SHP77 (cell line): ENCODE measurements at regions not wholly inside any gene's neighbourhood (a gene's known extent, or its start where the extent isn't known, plus 50 kb on each side); places are given as distances from the start of the nearest gene placed in this dataset.

Experiments used
- DNase-seq, 2 experiments: peaks; one replicate each; lab custom pipeline; 2025; lab: John Stamatoyannopoulos, UW

DNA sequence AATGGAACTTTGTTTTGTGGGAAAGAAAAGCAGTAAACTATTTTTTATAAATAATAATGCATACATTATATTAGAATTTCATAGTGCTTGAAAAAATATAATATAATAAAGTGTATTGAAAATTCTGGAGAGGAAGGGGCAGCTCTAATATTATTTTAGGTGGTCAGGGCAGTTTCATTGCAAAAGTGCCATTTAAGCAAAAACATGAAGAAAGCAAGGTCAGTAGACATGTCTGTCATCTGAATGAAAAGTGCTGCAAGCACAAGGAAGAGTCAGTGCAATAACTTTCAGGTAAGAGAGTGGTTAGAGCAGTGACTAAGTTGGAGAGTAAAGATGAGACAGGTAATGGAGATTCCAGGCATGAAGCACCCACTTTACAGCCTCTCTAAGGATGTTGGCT lies 435.6 kb upstream of the REG3G start:
- DNase-seq = no peak

DNA sequence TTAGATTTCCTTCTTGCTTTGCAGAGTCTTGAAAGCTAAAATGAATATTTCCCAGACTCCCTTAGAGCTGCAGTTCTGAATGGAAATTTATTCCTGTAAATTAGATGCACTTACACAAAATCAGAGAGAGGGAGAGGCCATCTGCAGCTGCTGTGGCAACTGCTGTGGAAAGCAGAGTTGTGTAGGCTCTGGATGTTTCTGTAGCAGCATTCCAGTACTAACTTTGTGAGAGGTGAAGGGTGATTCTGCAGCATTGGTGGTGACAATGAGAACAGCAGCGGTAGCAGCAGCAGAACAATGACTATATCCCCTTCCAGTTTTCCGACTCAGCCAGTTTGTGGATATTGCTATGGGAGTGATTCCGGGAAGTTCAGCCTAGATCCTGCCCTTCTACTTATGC lies 433.0 kb upstream of the REG3G start:
- no peak for DNase-seq

DNA sequence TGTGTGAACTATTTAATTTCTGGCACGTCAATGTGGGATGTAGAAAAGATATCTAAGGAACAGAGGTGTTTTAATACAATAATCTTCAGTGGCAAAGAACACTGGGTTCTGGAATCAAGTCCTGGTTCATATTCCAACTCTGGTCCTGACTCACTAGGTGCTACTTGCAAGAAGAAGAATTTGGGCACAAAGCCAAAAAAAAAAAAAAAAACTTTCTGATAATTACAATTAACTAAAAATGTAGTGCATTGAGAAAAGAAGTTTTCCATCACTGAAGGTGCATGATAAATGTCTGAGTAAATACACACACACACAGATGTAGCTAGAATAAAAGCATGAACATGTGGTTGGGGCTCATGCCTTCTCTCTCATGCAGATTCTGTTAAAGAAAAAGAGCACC lies 424.4 kb upstream of the REG3G start:
- no peak for DNase-seq

DNA sequence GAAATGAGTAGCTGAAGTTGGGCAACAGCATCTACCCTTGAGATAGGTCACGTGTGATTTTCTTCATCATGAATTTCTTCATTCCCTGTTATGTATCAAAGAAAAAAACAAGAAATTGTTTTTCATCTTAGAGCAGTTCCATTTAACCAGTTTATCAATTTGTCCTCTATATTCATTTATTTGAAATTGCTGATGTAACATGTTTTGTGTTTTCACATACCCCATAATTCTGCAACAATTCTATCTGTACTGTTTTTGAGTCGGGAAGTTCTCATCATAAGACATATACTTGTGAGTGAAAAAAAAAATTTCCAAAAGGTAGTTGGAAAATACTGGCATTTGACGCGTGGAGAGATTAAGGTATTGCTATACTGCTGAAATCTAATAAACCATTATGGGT lies 422.6 kb upstream of the REG3G start:
- no peak for DNase-seq

DNA sequence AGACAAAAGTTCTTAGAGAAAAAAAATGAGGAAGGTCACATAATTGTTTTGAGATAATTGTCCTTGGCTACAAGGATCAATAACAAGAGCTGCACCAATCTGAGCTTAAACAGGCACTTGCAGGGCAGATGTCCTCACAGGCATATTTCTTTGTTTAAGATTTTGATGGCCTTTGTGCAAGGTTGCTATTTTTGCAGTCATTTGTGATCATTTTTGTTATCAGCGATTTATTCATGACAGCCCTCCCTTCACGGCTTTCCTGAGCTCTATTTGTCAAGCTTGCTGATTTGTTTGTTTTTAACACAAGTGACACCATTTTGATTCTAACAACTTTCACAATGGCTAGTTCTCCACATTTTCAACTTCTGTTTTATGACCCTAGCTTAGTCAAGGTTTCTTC lies 418.6 kb upstream of the REG3G start:
- DNase-seq = no peak

DNA sequence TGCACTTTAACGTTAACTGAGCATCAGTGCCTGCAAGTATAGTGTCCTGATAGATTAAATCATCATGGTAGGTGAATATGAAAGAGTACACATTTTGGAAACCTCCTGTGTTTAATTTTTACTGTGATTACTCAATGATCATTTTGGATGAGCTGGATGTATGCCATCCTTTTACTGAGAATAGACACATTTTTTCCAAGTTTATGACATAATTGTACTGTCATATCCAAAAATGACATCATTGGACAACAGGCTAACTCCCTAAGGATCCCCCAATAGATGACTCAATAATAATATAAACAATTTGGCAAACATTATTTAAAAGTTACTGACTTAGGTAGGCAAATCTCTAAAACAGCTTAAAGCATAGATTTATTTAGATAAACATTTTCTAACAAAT lies 410.8 kb upstream of the REG3G start:
- DNase-seq = no peak

DNA sequence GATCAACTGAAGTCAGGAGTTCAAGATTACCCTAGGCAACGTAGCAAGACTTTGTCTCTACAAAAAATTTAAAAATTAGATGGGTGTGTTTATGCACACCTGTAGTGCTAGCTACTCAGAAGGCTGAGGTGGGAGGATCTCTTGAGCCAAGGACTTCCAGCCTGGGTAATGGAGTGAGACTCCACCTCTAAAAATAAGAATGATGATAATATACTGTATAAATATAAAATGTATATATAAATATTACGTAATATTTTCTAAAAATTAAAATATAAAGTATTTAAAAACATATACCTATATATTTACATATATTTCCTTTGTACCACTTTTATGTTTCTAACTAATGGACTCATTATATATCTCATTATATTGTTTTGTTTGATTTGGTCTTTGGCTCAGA lies 409.5 kb upstream of the REG3G start:
- no peak for DNase-seq

DNA sequence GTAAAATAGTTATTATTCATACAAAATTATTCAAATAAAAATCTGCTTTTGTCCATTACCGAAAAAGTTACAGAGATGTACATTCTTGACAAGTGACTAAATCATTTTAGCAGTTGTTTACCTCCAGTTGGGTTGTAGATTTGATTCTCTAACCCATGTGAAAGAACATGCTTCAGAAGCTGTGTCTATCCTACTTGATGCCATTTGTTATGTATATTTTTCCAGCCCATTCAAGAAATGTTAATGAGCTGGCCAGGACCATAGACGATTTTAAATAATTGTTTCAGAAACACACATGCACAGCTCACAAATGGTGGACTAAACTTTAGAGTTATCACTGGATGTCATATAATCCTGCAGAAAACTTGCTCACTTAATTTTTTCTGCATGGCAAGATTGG lies 391.1 kb upstream of the REG3G start:
- DNase-seq = no peak

DNA sequence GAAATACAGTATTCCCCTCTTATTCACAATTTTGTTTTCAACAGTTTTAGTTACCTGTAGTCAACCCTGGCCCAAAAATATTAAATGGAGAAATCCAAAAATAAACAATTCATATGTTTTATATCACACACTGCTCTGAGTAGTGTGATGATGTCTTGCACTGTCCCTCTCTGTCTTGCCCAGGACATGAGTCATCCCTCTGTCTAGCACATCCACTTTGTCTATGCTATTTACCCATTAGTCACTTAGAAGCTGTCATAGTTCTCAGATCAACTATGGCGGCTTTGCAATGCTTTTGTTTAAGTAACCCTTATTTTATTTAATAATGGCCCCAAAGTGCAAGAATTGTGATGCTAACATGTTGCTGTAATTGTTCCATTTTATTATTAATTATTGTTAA lies 380.6 kb upstream of the REG3G start:
- DNase-seq = peak in 1 of 2 experiments; percentile 3

DNA sequence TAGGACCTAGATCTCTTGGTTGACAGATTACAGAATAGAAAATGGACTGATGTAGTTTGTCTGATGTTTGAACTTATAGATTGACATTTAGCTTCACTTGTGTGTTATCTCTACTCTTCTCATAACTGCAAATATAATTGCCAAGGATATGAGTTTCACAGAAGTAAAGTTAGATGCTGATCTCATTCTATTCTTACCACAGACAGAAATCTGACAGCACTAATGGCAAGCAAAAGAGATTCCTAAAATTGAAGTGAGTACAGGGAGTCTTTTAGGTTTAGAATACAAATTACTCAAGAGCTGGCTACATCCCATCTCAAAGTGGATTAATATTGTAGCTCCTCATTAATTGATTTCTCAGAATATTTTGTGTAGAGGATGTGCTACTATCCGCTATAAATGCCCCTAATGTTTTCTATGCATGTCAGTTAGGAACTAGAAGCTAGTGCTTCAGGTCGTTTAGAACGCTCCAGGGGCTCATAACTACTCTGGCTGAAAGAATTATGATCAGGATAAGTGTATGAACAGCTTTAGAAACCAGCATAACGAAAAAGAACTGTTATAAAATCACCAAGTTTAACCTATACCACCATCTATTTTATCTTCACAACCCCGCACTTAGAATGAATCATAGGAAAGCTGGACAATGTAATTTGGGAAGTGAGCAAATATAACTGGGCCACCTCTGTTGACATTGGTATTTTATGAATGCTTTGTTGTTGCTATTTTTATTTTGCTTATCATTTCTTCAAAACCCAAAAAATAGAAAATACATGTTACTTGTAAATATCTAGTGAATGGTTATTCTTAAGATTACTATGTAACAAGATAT lies 378.8 kb upstream of the REG3G start:
- DNase-seq = no peak

DNA sequence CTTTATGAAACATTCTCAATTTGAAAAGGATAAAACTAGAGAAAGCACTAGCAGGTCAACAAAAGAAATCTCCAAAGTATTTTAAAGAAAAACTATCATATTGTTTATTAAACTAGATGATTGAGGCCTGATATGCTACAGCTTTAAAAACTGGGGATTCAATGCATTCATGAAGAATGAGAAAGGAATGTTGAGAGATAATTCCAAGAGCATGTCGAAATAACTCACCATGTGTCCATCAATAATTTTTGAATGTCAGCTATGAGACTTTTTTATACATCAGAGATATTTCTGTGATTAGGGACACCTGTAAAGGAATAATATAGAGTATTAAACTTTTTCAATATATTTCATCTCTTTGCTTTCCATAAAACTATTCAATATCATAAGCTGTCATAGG lies 376.9 kb upstream of the REG3G start:
- DNase-seq = no peak

DNA sequence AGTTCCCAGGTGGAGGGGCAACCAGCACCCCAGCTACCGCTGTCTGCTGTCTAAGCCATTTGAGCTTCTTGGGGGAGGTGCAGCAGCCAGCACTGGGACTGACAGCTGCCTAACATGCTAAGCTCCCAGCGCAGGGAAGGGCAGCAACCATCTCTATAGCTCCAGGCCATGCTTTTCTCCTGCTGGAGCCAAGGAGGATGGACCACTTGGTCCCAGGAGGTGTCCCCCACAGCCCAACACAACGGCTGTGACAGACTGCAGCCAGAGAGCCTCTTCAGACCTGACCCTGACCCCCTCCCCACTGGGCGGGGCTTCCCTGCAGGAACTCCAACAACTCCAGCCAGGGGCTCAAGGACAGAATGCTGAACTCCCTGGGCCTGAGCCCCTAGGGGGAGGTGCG lies 370.6 kb upstream of the REG3G start:
- DNase-seq = no peak

DNA sequence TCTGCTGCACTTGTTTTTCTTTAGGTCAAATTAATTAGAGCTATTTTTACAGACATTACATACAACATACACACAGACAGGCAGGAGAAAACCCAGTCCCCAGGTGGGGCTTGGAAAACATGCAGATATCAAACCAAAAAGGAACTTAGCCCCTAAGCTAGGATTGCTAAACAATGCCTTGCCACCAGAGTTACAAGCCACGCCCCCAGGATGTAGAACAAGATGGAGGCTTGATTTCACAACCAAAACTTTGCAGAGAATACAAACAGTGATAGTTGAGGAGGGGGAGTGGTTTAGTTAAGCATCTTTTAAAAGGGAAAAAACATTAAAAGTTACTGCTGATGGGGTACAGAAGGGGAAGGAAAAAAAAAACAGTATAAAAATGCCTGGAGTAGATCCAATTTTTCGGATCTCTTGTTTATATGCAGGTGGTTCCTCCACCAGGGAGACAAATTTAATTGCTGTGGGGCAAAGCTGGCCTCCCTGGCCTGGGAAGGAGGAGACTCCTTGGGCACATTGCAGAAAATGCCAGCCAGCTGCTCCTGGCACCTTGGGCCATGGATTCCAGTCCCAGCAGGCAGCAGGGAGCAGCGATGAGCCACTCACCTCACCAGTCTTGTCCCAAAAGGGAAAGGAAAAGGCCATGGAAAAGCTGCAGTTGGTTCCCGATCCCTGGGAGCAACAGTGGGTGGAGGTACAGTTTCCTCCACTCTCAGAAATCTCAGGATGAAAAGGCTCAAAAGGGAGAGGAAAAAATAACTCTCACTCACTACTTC lies 348.4 kb upstream of the REG3G start:
- DNase-seq = peak in 1 of 2 experiments; percentile 3

DNA sequence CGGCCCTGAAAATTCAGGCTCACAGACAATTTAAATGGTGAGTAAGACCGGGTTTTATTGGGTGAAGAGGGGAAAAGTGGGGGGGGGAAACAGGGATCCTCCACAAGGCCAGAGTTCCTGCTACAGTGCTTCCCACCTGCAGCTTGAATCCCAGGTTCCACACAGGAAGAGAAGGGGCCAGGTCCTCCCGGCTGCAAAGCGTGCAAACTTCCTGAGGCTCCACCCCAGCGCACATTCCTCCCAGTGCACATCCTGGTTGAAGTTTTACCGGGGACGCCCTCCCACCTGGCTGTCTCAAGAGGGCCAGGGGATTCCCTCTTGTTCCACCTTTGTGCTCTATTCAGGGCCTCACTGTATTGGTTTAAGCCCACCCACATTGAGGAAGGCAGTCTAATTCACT lies 347.7 kb upstream of the REG3G start:
- DNase-seq = no peak

DNA sequence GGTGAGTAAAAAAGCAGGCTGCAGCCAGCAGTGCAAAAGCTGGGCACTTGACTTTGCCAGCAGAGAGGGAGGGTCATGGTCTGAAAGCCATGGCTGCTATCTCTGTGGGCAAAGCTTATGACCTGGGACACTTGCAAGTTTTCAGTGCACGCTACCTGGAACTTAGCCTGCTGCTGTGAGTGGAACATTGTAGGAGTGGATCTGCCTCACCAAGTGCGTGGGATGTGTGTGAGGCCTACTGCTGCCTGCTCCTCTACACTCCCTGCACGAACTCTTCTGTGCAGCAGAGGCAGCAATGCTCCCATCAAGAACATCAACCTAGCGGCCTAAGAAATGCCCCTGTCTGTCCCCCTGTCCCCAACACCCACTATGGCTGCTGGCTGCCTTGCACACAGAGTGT lies 344.1 kb upstream of the REG3G start:
- DNase-seq = no peak

DNA sequence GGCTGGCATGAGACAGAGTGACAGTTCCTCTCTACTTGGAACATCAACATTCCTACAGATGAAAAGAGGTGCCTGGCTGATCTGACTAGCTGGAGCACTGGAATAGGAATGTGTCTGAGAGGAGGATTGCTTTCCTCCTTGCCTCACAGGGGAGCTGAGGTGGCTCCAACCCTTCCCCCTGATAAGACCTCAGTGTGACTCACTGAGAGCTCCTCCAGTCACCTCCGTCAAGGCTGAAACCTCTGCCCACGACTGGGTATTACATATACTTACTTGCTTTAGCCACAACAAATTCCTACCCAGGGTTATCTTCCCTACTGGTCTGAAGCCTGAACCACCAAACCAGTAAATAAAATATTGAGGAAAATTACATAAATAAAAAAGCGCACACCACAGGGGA lies 342.7 kb upstream of the REG3G start:
- no peak for DNase-seq

DNA sequence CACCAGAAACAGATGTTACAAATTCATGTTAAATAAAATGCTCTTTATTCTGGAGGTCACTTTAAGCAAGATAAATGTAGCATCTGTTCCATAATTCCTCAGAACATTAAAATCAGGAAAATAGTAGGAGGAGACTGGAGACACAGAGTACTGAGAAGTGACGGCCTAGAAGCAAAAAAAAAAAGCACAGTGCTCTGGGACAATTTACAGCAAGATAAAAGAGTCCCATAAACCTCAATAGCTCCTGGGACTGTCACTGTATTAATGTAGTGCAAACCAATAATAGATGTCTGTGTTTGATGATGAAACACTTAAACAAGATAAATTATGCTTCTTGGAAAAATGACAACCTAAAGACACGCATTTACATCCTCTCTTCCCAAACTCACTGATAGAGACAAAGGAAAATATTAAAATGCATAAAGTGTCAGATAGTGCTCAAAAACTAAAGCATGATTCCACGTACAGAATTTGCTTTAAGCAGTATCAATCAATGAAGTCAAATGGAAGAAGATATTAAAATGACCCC lies 338.8 kb upstream of the REG3G start:
- DNase-seq = no peak

DNA sequence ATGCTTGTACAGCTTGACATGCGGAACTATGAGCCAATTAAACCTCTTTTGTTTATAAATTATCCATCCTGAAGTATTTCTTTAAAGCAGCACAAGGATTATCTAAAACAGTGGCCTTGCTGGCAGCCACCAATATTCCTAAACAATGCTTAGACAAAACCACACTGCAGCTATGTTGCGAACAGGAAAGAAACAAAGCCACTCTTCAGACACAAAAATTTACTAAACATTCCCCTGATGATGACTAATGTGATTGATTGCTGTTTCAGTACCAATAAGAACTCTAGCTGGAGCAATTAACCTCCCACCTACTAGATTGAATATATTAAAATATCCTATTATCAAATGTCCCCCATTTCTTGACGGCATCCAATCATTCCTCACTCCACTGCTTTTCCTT lies 325.8 kb upstream of the REG3G start:
- no peak for DNase-seq

DNA sequence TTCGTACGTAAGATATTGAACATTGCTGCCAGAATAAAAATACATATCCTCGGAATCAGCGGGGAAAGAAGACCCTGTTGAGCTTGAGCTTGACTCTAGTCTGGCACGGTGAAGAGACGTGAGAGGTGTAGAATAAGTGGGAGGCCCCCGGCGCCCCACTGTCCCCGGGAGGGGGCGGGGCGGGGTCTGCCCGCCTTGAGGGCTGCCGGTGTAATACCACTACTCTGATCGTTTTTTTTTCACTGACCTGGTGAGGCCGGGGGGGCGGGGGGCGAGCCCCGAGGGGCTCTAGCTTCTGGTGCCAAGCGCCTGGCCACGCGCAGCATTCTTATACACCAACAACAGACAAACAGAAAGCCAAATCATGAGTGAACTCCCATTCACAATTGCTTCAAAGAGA lies 324.0 kb upstream of the REG3G start:
- DNase-seq = no peak

DNA sequence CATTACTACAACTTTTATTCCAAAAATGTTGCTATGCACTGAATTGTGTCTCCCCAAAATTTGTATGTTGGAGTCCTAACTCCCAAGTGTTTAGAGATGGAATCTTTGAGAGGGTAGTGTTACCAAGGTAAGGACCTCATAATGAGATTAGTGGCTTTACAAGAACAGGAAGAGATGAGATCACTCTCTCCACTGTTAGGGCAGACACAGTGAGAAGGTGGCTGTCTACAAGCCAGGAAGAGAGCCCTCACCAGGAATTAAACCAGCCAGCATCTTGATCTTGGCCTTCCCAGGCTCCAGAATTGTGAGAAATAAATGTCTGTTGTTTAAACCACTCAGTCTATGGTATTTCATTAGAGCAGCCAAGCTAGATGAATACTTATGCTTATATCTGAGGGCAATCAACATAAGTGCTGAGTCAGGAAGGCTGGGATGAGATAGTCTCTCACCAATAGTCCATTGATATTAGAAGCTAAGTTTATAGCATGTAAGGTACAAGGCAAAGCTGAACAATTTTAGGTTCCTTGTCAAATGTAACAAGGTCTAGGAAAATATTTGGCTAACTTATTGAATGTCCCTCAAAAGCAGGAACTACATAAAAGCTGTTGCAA lies 317.6 kb upstream of the REG3G start:
- no peak for DNase-seq

DNA sequence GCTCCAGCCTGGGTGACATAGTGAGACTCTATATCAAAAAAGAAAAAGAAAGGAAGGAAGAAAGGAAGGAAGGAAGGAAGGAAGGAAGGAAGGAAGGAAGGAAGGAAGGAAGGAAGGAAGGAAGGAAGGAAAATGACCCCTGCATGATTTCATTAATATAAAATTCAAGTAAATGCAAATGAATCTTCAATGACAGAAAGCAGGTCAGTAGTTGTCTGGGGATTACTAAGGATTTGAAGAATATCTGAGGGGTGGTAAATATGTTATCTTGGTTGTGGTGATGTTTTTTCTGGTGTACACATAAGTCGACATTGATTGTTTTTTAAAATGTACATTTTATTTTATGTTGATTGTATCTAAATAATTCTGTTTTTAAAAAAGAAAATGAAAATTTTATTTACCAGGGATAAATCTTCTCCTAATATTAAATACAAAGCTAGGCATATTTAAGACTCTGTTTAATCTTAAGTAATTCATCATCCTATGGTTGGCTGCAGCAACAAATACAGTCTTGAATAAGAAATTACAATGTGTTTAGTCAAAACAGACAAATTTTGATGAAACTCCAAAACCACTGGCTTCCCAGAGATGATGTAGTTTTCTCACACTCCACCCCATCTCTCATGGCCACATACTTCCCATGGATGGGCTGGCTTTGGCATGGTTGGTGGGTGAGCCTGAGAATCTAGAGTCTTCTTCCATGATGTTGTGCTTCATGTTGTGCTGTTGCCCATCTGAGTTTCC lies 314.7 kb upstream of the REG3G start:
- DNase-seq = no peak

DNA sequence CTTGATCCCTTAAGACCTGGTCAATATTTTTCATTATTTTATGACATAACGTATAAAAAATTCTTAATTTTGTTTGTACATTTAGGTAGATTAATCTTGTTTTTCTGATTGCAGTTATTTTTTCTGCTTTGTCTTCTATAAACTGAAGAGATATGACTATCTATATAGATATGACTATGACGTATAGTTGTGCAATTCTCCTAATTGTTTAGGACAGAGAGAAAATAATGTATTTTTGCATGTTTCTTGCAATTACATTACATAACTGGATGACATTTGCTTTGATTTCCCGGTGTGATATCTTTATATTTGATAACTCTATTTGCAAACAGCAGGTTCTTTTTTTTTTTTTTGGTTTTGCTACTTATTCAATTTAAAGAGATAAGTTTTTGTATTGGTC lies 310.2 kb upstream of the REG3G start:
- no peak for DNase-seq
